SK-N-SH (cell line): ENCODE measurements at regions not wholly inside any gene's neighbourhood (a gene's known extent, or its start where the extent isn't known, plus 50 kb on each side); places are given as distances from the start of the nearest gene placed in this dataset.

Experiments used
- CTCF ChIA-PET: fragments of 300-600, 350-600 bp; formaldehyde crosslinking; extraction: SDS; loops from one replicate; lab custom pipeline; 2021; lab: Yijun Ruan, JAX
- POLR2A ChIA-PET: fragments of 350-600 bp; sonication (Branson Sonifier 250); formaldehyde crosslinking; extraction: SDS; loops from one replicate; lab custom pipeline; 2020; ENCODE audit warnings: antibody characterized with exemption, inconsistent platforms; lab: Yijun Ruan, JAX
- DNase-seq: peaks from one replicate; pipeline ENCODE4 v3.0.0; 2012
- H2AFZ ChIP-seq: fragments of 200-600 bp; sonication (generic); 2 replicates; pipeline ENCODE4 v1.8.1; 2016; ENCODE audit warnings: antibody characterized with exemption, mild to moderate bottlenecking, low read depth
- H3F3A ChIP-seq: fragments of 200-600 bp; sonication (generic); replicated peaks from 2 replicates; pipeline ENCODE3; 2016; ENCODE audit warnings: antibody characterized with exemption, mild to moderate bottlenecking; ENCODE audit not compliant: insufficient read depth
- H3K27ac ChIP-seq, 2 experiments: fragments of 200-500 bp in 1 of 2; fragments of 200-600 bp in 1 of 2; sonication (Bioruptor generic) in 1 of 2; sonication (generic), shearing (Covaris generic) in 1 of 2; 2 replicates each; pipeline versions ENCODE4 v1.5.1 to v1.6.1; 2014 to 2016; ENCODE audit warnings: low read depth in 2 of 2, inconsistent platforms in 1 of 2, low read length in 1 of 2, mild to moderate bottlenecking in 1 of 2, mixed read lengths in 1 of 2
- H3K27me3 ChIP-seq: fragments of 200-600 bp; sonication (generic), shearing (Covaris generic); 2 replicates; pipeline ENCODE4 v1.6.1; 2016; ENCODE audit warnings: mixed run types; ENCODE audit not compliant: insufficient read depth
- H3K36me3 ChIP-seq, 2 experiments: fragments of 200-500 bp in 1 of 2; fragments of 200-600 bp in 1 of 2; sonication (Bioruptor generic) in 1 of 2; sonication (generic) in 1 of 2; replicated peaks in 1 of 2; 2 replicates each; pipeline versions ENCODE3 to v1.5.1; 2014 to 2016; ENCODE audit warnings: low read length in 1 of 2, mild to moderate bottlenecking in 1 of 2; ENCODE audit not compliant: insufficient read depth in 2 of 2, control insufficient read depth in 1 of 2
- H3K4me1 ChIP-seq, 2 experiments: fragments of 200-500 bp in 1 of 2; fragments of 200-600 bp in 1 of 2; sonication (Bioruptor generic) in 1 of 2; sonication (generic), shearing (Covaris generic) in 1 of 2; 2 replicates each; pipeline versions ENCODE4 v1.5.1 to v1.6.1; 2014 to 2016; ENCODE audit warnings: low read depth in 1 of 2, low read length in 1 of 2, mixed run types in 1 of 2; ENCODE audit not compliant: insufficient read depth in 2 of 2, control insufficient read depth in 1 of 2
- H3K4me2 ChIP-seq: fragments of 200-600 bp; sonication (generic), shearing (Covaris generic); 2 replicates; pipeline ENCODE4 v1.6.1; 2017; ENCODE audit warnings: mixed run types
- H3K4me3 ChIP-seq, 2 experiments: fragments of 200-500 bp in 1 of 2; fragments of 200-600 bp in 1 of 2; sonication (Bioruptor generic) in 1 of 2; sonication (generic), shearing (Covaris generic) in 1 of 2; 2 replicates each; pipeline versions ENCODE4 v1.5.1 to v1.8.1; 2014 to 2016; ENCODE audit warnings: low read depth in 2 of 2, inconsistent platforms in 1 of 2, low read length in 1 of 2, mild to moderate bottlenecking in 1 of 2, mixed read lengths in 1 of 2, moderate library complexity in 1 of 2
- H3K79me2 ChIP-seq: fragments of 200-600 bp; sonication (generic); 2 replicates; pipeline ENCODE4 v1.8.1; 2017; ENCODE audit warnings: mild to moderate bottlenecking; ENCODE audit not compliant: insufficient read depth
- H3K9ac ChIP-seq: fragments of 200-600 bp; sonication (generic); 2 replicates; pipeline ENCODE4 v1.6.1; 2017; ENCODE audit warnings: mixed run types
- H3K9me2 ChIP-seq: fragments of 200-600 bp; sonication (generic); 2 replicates; pipeline ENCODE4 v1.6.1; 2017; ENCODE audit warnings: mixed run types
- H3K9me3 ChIP-seq: fragments of 200-600 bp; sonication (generic); 2 replicates; pipeline ENCODE4 v1.6.1; 2017; ENCODE audit warnings: mixed run types, mild to moderate bottlenecking, moderate library complexity
- H4K20me1 ChIP-seq: fragments of 200-600 bp; sonication (generic); 2 replicates; pipeline ENCODE4 v1.6.1; 2017; ENCODE audit warnings: mild to moderate bottlenecking, mixed run types; ENCODE audit not compliant: insufficient read depth
- CTCF ChIP-seq: fragments of 200-600 bp; sonication (generic); IDR thresholded peaks from 2 replicates; pipeline ENCODE4 v1.6.1; 2017; ENCODE audit warnings: antibody characterized with exemption, mild to moderate bottlenecking, moderate library complexity
- EZH2phosphoT487 ChIP-seq: fragments of 200-600 bp; sonication (generic); IDR thresholded peaks from 2 replicates; pipeline ENCODE4 v1.6.1; 2017; ENCODE audit warnings: low read depth, mixed run types, mild to moderate bottlenecking, antibody characterized with exemption, moderate library complexity, borderline replicate concordance
- FOSL2 ChIP-seq: IDR thresholded peaks from 2 replicates; pipeline ENCODE4 v1.4.0; 2012; ENCODE audit warnings: low read depth, mild to moderate bottlenecking, moderate library complexity, borderline replicate concordance
- FOXJ3 ChIP-seq: sonication (generic); formaldehyde crosslinking; IDR thresholded peaks from 2 replicates; pipeline ENCODE4 v1.5.1; 2020; ENCODE audit warnings: mild to moderate bottlenecking, missing genetic modification reagents
- GABPA ChIP-seq: IDR thresholded peaks from 2 replicates; pipeline ENCODE4 v1.4.0; 2012; ENCODE audit warnings: low read depth, mild to moderate bottlenecking
- IRF3 ChIP-seq: fragments of 150-350 bp; IDR thresholded peaks from 2 replicates; pipeline ENCODE4 v1.6.1; 2016; ENCODE audit warnings: mild to moderate bottlenecking, low read depth, low read length
- JUND ChIP-seq: IDR thresholded peaks from 2 replicates; pipeline ENCODE4 v1.4.0; 2012
- MXI1 ChIP-seq: IDR thresholded peaks from 2 replicates; pipeline ENCODE4 v1.6.1; 2012; ENCODE audit warnings: mild to moderate bottlenecking, low read depth, low read length, improper control_type of control experiment
- NRF1 ChIP-seq: IDR thresholded peaks from 2 replicates; pipeline ENCODE4 v1.6.1; 2012; ENCODE audit warnings: low read depth, mild to moderate bottlenecking, low read length
- POLR2AphosphoS5 ChIP-seq: IDR thresholded peaks from 2 replicates; pipeline ENCODE4 v1.6.1; 2012; ENCODE audit warnings: low read depth, low read length
- SIN3A ChIP-seq: IDR thresholded peaks from 2 replicates; pipeline ENCODE4 v1.6.1; 2012; ENCODE audit warnings: low read depth, mild to moderate bottlenecking, low read length, moderate library complexity, borderline replicate concordance
- SMC3 ChIP-seq: IDR thresholded peaks from 2 replicates; pipeline ENCODE4 v1.6.1; 2012; ENCODE audit warnings: low read depth, low read length, improper control_type of control experiment
- USF1 ChIP-seq: IDR thresholded peaks from 2 replicates; pipeline ENCODE4 v1.4.0; 2012; ENCODE audit warnings: low read depth, borderline replicate concordance
- WGBS: methylation state at CpG from one replicate; pipeline ENCODE4 v1.1.6; 2017; ENCODE audit warnings: low lambda C conversion rate; 5-methylcytosine and 5-hydroxymethylcytosine counted together

GRCh38 chr11:80365076-80365725, 924.4 kb upstream of the TENM4 start:
- Histone ChIP-seq H3K4me1 (no peaks in the 10 kb centered on the region), H3F3A (no peaks in the 10 kb centered on the region), H4K20me1 (no peaks in the 10 kb centered on the region), H3K79me2 (no peaks in the 10 kb centered on the region), H3K27me3 (no peaks in the 10 kb centered on the region), H2AFZ (no peak overlapping the region), H3K36me3 (no peaks in the 10 kb centered on the region), H3K9me3 (no peaks in the 10 kb centered on the region), H3K9ac (no peak overlapping the region), H3K4me2 (no peak overlapping the region), H3K4me3 (no peak overlapping the region), H3K9me2 (no peaks in the 10 kb centered on the region), H3K27ac (no peak overlapping the region)
- TF ChIP-seq GABPA (no peak), CTCF (no peak), USF1 (no peak), FOSL2 (no peak), MXI1 (no peak), NRF1 (no peak), IRF3 (no peak), FOXJ3 (CRISPR knock-in tag) (no peak), SIN3A (no peak), POLR2AphosphoS5 (no peak), JUND (no peak), EZH2phosphoT487 (no peak), SMC3 (no peak)
- ChIA-PET POLR2A (no interaction called here), CTCF (interaction anchor here (0.7 to 1.2 kb wide), 2 partner anchors 42 to 371 kb away, joined by 3 read pairs; no protein-coding TSS in a partner anchor)
- WGBS, result 21% methylated on average over 2 of the region's 2 CpGs
- DNase-seq, result no peak
